MV-4-11 (cell line): ENCODE measurements at regions not wholly inside any gene's neighbourhood (a gene's known extent, or its start where the extent isn't known, plus 50 kb on each side); places are given as distances from the start of the nearest gene placed in this dataset.
A peak's percentile ranks its signal among the peaks of the same experiment; 100 is the strongest.

Experiments
- DNase-seq: peaks from one replicate; lab custom pipeline; 2025; lab: John Stamatoyannopoulos, UW

DNA sequence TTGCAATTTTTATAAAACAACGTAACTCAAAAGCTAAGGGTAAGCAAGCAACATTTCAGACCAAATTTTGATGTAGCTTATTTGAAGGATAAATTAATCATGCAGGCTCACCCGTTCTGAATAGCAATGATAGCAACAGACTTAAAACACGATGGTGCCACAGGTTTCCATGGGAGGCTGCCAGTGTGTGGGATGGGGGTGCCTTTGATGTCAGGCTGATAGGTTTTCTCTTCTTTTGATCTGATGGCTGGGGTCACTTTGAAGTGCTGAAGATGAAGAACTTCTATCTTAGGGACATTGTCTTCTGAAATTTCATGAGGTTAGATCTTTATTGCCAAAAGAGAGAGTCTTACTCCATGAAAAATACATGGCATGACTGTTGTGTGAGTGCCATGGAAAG, 206.8 kb downstream of the LPIN1 start:
- no peak for DNase-seq

DNA sequence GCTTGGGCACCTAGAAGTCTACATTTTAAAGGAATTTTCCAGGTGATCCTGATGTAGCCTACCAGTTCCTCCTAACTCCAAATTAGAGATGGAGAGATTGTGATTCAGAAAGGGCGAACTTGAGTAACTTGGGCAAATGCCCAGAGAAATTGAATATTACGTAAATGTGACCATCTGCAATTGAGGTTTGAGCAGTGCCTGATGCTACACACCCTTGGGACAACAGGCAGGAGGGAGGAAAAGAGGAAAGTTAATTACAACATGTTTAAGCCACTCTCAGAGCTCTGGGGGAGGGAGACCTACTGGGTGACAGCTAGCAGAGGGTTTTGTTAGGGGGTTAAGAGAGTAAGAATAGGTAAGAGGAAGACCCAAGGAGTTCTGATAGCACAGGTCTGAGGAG, 208.9 kb downstream of the LPIN1 start:
- DNase-seq = peak; percentile 75

DNA sequence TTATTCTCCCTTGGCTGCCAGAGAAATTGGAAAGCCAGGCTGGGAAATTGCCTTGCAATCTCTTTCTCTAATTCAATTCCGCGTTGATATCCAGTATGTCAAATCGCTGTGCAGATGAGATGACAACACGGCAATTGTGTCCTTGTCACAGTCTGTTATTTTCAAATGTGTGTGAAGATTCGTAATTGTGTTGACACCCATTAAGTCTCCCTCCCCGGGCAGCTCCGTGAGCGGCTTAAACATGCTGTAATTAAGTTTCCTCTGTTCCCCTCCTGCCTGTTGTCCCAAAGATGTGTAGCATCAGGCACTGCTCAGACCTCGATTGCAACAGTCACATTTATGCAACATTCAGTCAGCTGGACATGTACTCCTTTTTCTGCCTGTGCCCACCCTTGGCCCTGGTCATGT, 209.5 kb downstream of the LPIN1 start:
- peak; percentile 39 for DNase-seq

DNA sequence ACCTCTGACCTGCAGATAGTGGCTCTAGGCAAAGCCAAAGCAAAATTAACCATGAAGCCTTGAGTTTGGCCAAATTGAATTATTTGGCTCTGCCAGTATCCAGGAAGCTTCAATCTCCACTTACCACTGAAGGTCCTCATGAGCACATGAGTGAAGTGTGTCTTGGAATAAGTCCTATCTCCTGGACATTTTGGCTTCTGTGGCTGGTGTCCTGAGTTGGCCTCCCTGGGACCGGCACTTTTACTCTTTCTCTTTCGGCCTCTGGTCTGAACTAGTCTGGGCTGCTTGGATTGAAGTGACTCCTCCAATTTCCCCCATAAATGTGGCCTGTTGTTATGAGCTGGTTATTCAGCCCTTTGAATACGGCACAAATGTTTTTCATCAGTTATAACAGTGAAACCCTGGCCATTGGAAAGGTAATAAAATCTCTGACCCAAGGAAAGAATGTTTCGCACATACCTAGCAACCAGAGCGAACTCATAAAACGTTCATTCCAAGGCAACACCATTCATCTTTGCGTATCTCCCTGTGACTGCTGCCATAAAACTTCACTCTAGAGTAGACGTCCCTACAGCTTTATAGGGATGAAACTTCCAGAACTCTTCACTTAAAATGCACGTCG, 216.4 kb downstream of the LPIN1 start:
- DNase-seq = no peak

- DNase-seq = no peak
These were observed 217.5 kb downstream of the LPIN1 start for GRCh38 chr2:11963966-11964365.

GRCh38 chr2:11967946-11968465, 221.6 kb downstream of the LPIN1 start:
- DNase-seq = no peak

DNA sequence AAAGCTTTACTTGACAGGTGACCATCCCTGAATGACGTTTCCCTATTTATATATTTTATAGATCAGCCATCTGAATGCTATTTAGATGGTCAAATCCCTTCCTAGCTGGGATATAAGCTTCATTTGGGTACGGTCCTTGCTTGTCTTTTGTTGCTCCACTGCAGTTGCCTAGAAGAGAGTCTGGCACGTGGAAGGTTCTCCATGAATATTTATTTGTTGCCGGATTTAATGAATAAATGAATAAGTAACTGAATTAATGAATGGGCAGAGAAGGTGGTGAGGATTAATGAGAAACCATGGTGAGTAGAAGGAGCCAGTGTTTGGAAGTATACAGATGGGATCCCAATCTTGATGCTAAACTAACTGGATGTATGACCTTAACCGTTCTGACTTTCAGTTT, 222.1 kb downstream of the LPIN1 start:
- DNase-seq = no peak

DNA sequence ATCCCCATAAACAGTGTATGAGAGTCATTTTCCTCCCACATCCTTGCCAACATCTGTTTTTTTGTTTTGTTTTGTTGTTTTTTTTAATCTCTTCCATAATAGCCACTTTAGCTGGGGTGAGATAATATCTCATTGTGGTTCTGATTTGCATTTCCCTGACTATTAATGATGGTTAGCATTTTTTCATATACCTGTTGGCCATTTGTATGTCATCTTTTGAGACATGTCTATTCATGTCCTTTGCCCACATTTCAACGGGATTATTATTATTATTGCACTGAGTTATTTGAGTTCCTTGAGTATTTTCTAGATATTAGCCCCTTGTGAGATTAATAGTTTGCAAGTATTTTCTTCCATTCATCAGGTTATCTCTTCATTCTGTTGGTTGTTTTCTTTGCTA, 223.3 kb downstream of the LPIN1 start:
- DNase-seq = no peak

DNA sequence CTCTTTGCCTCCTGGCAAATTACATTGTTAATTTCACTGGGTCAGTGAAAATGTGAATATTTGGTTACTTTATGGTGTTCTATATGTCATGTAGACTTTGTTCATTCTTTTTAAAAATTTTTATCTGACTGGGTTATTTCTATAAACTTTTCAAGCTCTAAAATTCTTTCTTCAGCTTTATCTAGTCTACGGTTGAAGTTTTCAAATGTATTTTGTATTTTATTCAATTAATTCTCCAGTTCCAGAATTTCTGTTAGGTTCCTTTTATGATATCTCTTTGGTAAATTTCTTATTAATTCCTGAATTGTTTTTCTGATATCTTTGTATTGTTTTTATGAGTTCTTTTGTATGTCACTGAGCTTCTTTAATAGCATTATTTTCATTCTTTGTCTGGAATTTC, 228.1 kb downstream of the LPIN1 start:
- no peak for DNase-seq

DNA sequence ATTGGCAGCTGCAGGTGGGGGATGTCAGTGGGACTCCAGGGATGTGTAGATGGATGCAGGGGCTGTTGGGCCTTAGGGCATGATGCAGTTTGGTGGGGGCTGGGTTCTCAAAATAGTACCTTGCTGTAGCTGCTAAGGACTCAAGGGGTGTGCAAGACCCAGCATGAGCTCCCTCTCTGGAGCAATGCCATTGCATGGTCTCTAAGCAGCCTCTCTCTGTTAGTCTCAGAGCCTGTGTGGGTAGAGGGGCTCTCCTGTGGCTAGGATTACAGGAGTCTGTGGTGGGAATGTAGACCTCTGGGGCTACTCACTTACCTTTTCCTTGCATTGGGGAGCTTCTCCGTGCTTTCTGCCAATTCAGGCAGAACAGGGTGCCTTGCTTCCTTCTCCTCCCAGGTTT, 228.9 kb downstream of the LPIN1 start:
- no peak for DNase-seq

DNA sequence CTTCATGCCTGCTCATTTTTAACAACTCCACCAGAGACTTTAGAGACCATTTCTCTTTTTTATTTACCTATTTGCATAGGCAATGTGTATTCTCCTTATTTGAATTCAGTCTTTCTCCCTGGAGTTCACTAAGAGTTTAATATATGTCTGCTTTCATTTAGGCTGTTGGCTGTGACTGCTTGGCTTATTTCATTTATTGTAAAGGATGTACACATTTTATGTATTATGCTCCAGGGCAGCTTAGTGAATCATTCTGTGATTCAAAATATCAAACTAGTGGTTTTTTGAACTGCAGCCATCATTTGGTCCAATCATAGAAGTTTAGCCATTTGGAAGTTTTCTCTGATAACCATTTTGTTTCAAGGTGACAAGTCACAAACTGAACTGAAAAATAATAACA, 229.6 kb downstream of the LPIN1 start:
- no peak for DNase-seq

DNA sequence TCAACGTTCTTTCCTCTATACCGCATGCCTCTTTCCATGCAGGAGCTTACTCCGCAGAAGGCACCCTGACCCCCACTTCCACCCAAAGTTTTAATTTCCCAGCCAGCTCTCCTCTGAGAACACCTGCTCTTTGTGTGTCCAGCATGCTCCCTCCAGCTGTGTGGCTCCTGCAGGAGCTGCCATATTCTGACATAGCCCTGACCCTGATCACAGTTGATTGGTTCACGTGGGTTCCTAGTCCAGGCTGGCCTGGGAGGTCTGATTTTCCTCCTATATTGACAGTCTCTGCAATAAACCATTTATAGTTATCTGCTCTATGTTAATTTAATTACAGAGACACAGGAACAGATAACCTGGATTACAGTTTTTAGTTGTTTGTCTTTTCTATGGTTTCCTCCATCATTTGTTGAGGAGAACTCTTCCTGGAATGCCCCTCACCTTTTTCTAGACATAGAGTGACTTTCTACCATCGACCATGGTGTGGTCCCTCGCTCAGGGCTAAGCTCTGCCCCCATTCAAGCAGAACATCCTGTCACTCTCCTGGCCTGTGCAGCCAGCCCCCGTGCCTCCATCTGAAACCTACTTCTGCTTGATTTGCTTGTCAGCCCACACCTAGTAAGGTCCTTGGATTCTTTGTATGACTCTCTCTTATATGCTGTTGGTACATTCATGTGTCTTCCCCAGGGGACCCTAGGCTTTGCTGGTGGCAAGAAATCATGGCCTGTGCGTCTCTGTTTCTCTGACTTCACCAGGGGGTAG, 231.5 kb downstream of the LPIN1 start:
- DNase-seq = no peak

DNA sequence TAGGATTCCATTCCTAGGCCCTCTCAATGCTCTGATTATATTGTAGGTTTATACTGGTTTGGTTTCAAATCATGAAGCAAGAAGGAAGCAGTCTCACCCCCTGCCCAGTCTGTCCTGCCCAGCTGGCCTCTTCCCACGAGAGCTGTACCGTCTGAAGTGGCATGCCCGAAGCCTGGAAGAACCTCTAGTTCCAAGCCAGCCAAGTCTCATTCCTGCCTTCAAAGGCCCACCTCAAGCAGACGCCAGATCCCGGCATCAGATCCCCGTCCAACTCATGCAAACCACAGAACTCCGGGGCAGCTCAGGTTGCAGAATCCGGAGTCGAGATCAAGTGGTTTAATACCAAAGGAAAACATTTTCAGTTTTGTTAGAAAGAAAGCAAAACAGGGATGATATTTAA, 234.4 kb downstream of the LPIN1 start:
- DNase-seq = no peak

DNA sequence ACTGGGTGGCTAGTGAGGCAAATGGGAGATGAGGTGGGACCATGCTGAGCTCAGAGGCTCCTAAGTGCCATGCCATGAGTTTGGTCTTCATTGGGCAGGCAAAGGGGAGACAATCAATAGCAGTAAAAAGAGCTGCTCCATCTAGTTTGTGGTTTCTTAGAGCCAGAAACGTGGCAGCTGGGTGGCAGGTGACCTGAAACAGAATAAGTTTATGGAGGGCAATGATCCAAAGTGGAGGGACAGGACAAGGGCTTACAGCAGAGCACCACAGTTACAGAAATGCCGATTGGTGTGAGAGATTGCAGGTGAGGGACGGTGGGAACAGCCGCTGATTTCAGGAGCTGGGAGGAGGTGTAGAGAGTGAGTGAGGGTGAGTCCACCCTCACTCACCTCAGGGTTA, 237.0 kb downstream of the LPIN1 start:
- DNase-seq = no peak

DNA sequence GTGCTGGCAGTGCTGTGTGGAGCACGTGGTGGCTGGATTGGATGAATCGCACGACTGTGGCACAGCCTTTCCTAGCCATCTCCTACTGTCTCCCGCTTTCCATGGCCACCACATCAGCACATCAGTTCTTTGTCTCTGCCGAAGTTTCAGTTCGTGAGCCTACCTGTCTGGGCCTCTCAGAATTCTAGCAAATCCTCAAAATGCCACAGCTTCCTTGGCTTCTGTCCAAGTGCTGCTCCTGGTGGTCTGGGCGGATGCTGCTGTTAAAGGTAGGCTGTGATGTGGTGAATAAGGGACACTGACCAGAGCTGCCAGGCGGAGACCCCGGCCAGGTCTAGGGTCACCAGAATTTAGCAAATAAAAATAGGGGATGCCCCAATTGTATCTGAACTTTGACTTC, 237.4 kb downstream of the LPIN1 start:
- DNase-seq = no peak

DNA sequence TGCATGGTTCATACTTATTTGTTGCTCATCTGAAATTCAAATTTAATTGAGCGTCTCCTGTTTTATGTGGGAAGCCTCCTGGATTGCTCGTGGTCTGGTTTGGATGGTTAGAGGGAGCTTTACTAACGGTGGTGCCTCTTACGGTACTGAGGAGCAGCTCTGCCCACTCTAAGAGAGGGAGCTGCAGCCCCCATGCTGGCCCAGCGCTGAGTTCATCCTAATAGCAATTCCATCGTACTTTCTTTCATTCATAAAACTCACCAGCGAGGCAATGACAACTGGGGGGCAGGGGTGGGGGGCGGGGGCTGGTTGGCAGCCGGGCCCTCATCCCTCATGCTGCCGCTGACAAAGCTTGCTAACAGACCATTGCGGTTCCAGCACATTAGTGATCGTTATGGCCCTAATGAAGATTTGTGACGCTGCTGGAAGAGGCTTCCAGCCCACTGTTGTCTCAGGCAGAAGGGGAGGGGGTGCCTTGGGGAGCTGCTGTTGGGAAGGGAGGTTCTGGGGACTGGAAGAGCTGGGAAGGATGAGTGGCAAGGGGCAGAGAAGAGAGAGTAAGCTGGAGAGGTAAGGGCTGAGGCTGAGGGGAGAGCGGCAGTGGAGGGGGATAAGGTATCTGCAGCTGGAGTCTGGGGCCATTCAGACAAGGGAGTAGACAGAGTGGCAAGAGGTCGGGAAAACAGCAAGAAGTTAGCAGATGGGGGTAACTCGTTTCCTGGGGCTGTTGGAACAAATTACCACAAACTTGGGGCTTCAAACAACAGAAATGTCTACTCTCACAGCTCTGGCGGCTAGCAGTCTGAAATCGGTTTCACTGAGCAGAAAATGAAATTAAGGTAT, 238.1 kb downstream of the LPIN1 start:
- DNase-seq = no peak

- no peak for DNase-seq
These were observed 239.6 kb downstream of the LPIN1 start for GRCh38 chr2:11985817-11986566.

GRCh38 chr2:11987151-11987550, 240.7 kb downstream of the LPIN1 start:
- no peak for DNase-seq

GRCh38 chr2:11988691-11989353, 242.4 kb downstream of the LPIN1 start:
- DNase-seq = no peak

GRCh38 chr2:11989354-11989703, 242.9 kb downstream of the LPIN1 start:
- no peak for DNase-seq

- DNase-seq = peak; percentile 35
These were observed 244.1 kb downstream of the LPIN1 start for GRCh38 chr2:11990576-11990975.

- no peak for DNase-seq
These were observed 247.3 kb downstream of the LPIN1 start for GRCh38 chr2:11993749-11994148.
